ENCODE measurements at regions not wholly inside any gene's neighbourhood (a gene's known extent, or its start where the extent isn't known, plus 50 kb on each side); places are given as distances from the start of the nearest gene placed in this dataset.

- Histone ChIP-seq H3K4me3 (no peak overlapping the region), H3K36me3 (no peaks in the 10 kb centered on the region), H3K27me3 (no peaks in the 10 kb centered on the region), H3K9me3 (no peaks in the 10 kb centered on the region), H3K27ac (no peak overlapping the region), H3K4me1 (no peaks in the 10 kb centered on the region)
- peak; percentile 36 for ATAC-seq
- TF ChIP-seq CTCF (IDR thresholded peaks at IDR 0.05) = no peak
- peak; percentile 61 for DNase-seq
- intact Hi-C loops (cut with DNase I) = no loop called here
These were observed 973.7 kb upstream of the AGA start for GRCh38 chr4:178415925-178416324.

- ATAC-seq = no peak
- Histone ChIP-seq H3K27ac (no peak overlapping the region), H3K9me3 (no peaks in the 10 kb centered on the region), H3K36me3 (no peaks in the 10 kb centered on the region), H3K27me3 (no peaks in the 10 kb centered on the region), H3K4me1 (no peaks in the 10 kb centered on the region), H3K4me3 (no peak overlapping the region)
- no peak for TF ChIP-seq CTCF (IDR thresholded peaks at IDR 0.05)
- intact Hi-C loops (cut with DNase I) = no loop called here
- DNase-seq = no peak
These were observed 981.1 kb upstream of the AGA start for GRCh38 chr4:178423366-178423765.

- no peak for TF ChIP-seq CTCF (IDR thresholded peaks at IDR 0.05)
- intact Hi-C loops (cut with DNase I) = no loop called here
These were observed 984.6 kb upstream of the AGA start for GRCh38 chr4:178426871-178427270.

GRCh38 chr4:178427663-178428062 lies 985.4 kb upstream of the AGA start:
- no peak for ATAC-seq
- Histone ChIP-seq H3K27me3 (no peaks in the 10 kb centered on the region), H3K9me3 (no peaks in the 10 kb centered on the region), H3K27ac (no peak overlapping the region), H3K4me3 (no peak overlapping the region), H3K4me1 (no peaks in the 10 kb centered on the region), H3K36me3 (no peaks in the 10 kb centered on the region)
- intact Hi-C loops (cut with DNase I) = no loop called here
- no peak for TF ChIP-seq CTCF (IDR thresholded peaks at IDR 0.05)
- DNase-seq = no peak

More at GRCh38 chr4:178426871-178427270, 984.6 kb upstream of the AGA start:
- ATAC-seq (no peak), DNase-seq (no peak)
- Histone ChIP-seq H3K4me1 (no peaks in the 10 kb centered on the region), H3K4me3 (no peak overlapping the region), H3K9me3 (no peaks in the 10 kb centered on the region), H3K27me3 (no peaks in the 10 kb centered on the region), H3K36me3 (no peaks in the 10 kb centered on the region), H3K27ac (no peak overlapping the region)

GRCh38 chr4:178448372-178449035 lies 1006.3 kb upstream of the AGA start:
- no peaks in the 10 kb centered on the region for H3K4me1 ChIP-seq
- no peak overlapping the region for H3K4me3 ChIP-seq
- H3K27me3 ChIP-seq = no peaks in the 10 kb centered on the region
- no peak for TF ChIP-seq CTCF (IDR thresholded peaks at IDR 0.05)
- no peaks in the 10 kb centered on the region for H3K36me3 ChIP-seq
- intact Hi-C loops (cut with DNase I) = no loop called here
- DNase-seq = no peak
- ATAC-seq = no peak
- H3K9me3 ChIP-seq = no peaks in the 10 kb centered on the region
- no peak overlapping the region for H3K27ac ChIP-seq

- Histone ChIP-seq H3K9me3 (no peaks in the 10 kb centered on the region), H3K27ac (no peak overlapping the region), H3K27me3 (no peaks in the 10 kb centered on the region), H3K36me3 (no peaks in the 10 kb centered on the region), H3K4me3 (no peak overlapping the region), H3K4me1 (no peaks in the 10 kb centered on the region)
- TF ChIP-seq CTCF (IDR thresholded peaks at IDR 0.05) = no peak
- intact Hi-C loops (cut with DNase I) = no loop called here
- DNase-seq = no peak
- no peak for ATAC-seq
These were observed 1008.4 kb upstream of the AGA start for GRCh38 chr4:178450614-178451013.
